ENCODE measurements at regions not wholly inside any gene's neighbourhood (a gene's known extent, or its start where the extent isn't known, plus 50 kb on each side); places are given as distances from the start of the nearest gene placed in this dataset.

GRCh38 chr4:3343358-3343757 is 50.5 kb downstream of the RGS12 start:
- DNase-seq, result no peak

- no peak for DNase-seq
Observed at GRCh38 chr4:3344104-3344503, 51.3 kb downstream of the RGS12 start.

- DNase-seq, result no peak
Observed at GRCh38 chr4:3344596-3344995, 51.8 kb downstream of the RGS12 start.

- no peak for DNase-seq
Observed at GRCh38 chr4:3345384-3345783, 52.6 kb downstream of the RGS12 start.

GRCh38 chr4:3346146-3346545 is 53.3 kb downstream of the RGS12 start:
- DNase-seq, result peak; percentile 57

GRCh38 chr4:3347871-3348270 is 55.0 kb downstream of the RGS12 start:
- no peak for DNase-seq

GRCh38 chr4:3348621-3349020 is 55.8 kb downstream of the RGS12 start:
- no peak for DNase-seq

GRCh38 chr4:3349116-3349515 is 56.3 kb downstream of the RGS12 start:
- no peak for DNase-seq

- DNase-seq, result no peak
Observed at GRCh38 chr4:3351997-3352396, 59.2 kb downstream of the RGS12 start.

- no peak for DNase-seq
Observed at GRCh38 chr4:3352505-3352904, 59.7 kb downstream of the RGS12 start.

- DNase-seq, result no peak
Observed at GRCh38 chr4:3352941-3353594, 60.2 kb downstream of the RGS12 start.

GRCh38 chr4:3353752-3354454 is 61.1 kb downstream of the RGS12 start:
- DNase-seq, result no peak

GRCh38 chr4:3354455-3354811 is 61.6 kb downstream of the RGS12 start:
- DNase-seq, result no peak

GRCh38 chr4:3355266-3355748 is 62.5 kb downstream of the RGS12 start:
- DNase-seq, result no peak

GRCh38 chr4:3358656-3359055 is 65.8 kb downstream of the RGS12 start:
- no peak for DNase-seq

GRCh38 chr4:3360777-3361176 is 68.0 kb downstream of the RGS12 start:
- no peak for DNase-seq

- no peak for DNase-seq
Observed at GRCh38 chr4:3361406-3361805, 68.6 kb downstream of the RGS12 start.

- DNase-seq, result no peak
Observed at GRCh38 chr4:3361896-3362295, 69.1 kb downstream of the RGS12 start.

- no peak for DNase-seq
Observed at GRCh38 chr4:3362431-3363287, 69.8 kb downstream of the RGS12 start.

GRCh38 chr4:3363411-3364141 is 70.8 kb downstream of the RGS12 start:
- DNase-seq, result no peak

GRCh38 chr4:3364199-3364598 is 71.4 kb downstream of the RGS12 start:
- DNase-seq, result no peak

GRCh38 chr4:3364634-3365314 is 72.0 kb downstream of the RGS12 start:
- DNase-seq, result no peak

Measured in GF-D8 (cell line).